Mammary epithelial cell (primary cell): ENCODE measurements at regions not wholly inside any gene's neighbourhood (a gene's known extent, or its start where the extent isn't known, plus 50 kb on each side); places are given as distances from the start of the nearest gene placed in this dataset.
"Not testable (repeated sequence)": the region's sequence is repeated elsewhere in the genome, so short reads cannot be mapped to it uniquely, and the experiment has no call there.

ENCODE experiments used
- EZH2 ChIP-seq: IDR thresholded peaks from 2 replicates; pipeline ENCODE4 v1.6.1; 2012; ENCODE audit warnings: low read length, inconsistent platforms, borderline replicate concordance
- TF ChIP-seq, protein P1 (sequence below), 2 donors: IDR thresholded peaks in 1 of 2; conservative IDR thresholded peaks in 1 of 2; 2 replicates each; pipeline ENCODE4 v1.5.1; 2011 to 2012; ENCODE audit warnings: inconsistent platforms in 2 of 2, low read length in 2 of 2, mild to moderate bottlenecking in 2 of 2, control low read depth in 1 of 2, low read depth in 1 of 2; ENCODE audit not compliant: insufficient read depth in 1 of 2; ENCODE audit errors: extremely low read depth in 1 of 2

- TF ChIP-seq, protein P1, sequence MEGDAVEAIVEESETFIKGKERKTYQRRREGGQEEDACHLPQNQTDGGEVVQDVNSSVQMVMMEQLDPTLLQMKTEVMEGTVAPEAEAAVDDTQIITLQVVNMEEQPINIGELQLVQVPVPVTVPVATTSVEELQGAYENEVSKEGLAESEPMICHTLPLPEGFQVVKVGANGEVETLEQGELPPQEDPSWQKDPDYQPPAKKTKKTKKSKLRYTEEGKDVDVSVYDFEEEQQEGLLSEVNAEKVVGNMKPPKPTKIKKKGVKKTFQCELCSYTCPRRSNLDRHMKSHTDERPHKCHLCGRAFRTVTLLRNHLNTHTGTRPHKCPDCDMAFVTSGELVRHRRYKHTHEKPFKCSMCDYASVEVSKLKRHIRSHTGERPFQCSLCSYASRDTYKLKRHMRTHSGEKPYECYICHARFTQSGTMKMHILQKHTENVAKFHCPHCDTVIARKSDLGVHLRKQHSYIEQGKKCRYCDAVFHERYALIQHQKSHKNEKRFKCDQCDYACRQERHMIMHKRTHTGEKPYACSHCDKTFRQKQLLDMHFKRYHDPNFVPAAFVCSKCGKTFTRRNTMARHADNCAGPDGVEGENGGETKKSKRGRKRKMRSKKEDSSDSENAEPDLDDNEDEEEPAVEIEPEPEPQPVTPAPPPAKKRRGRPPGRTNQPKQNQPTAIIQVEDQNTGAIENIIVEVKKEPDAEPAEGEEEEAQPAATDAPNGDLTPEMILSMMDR (conservative IDR thresholded peaks at IDR 0.05 in 1 of 2, IDR thresholded peaks at IDR 0.05 in 1 of 2; ENCODE audit: extremely low read depth in 1 of 2, insufficient read depth in 1 of 2, low read depth in 1 of 2, low read length in 2 of 2) = not testable (repeated sequence)
- not testable (repeated sequence) for TF ChIP-seq EZH2
These were observed 959.5 kb downstream of the FSCB start for GRCh38 chr14:43547596-43547995.
